T-cell (primary cell): ENCODE measurements at regions not wholly inside any gene's neighbourhood (a gene's known extent, or its start where the extent isn't known, plus 50 kb on each side); places are given as distances from the start of the nearest gene placed in this dataset.
"Not testable (repeated sequence)": the region's sequence is repeated elsewhere in the genome, so short reads cannot be mapped to it uniquely, and the experiment has no call there.

Experiments used
- ATAC-seq, 4 experiments: fragments of 200-7000 bp in 3 of 4; fragments of 150-1000 bp in 1 of 4; cut with Tn5 transposase; replicated peaks in 1 of 4; 1 replicate in 3 of 4; 2 replicates in 1 of 4; pipeline ENCODE4 v1.10.0; 2021; ENCODE audit warnings: moderate library complexity in 3 of 4, mild to moderate bottlenecking in 2 of 4, moderate number of reproducible peaks in 1 of 4
- CTCF ChIA-PET, 2 donors: fragments of 300-600 bp; sonication (Branson Sonifier 250); formaldehyde crosslinking; loops; one replicate each; lab custom pipeline; 2022; ENCODE audit warnings: antibody characterized with exemption in 2 of 2; lab: Charles Lee
- POLR2A ChIA-PET, 2 donors: fragments of 300-600 bp; sonication (Branson Sonifier 250); formaldehyde crosslinking; loops; one replicate each; lab custom pipeline; 2022; ENCODE audit warnings: antibody characterized with exemption in 2 of 2; lab: Charles Lee
- DNase-seq, 35 experiments: peaks; one replicate each; pipeline versions ENCODE4 v3.0.0 to v3.0.0-alpha.2; 2013 to 2023
- H3K27ac ChIP-seq: one replicate; pipeline ENCODE4 v1.5.1; 2013; ENCODE audit warnings: low read length
- H3K27me3 ChIP-seq, 2 experiments: replicated peaks in 1 of 2; 1 replicate in 1 of 2; 2 replicates in 1 of 2; pipeline versions ENCODE4 v1.6.1 to v1.7.0; 2013; ENCODE audit warnings: low read length in 1 of 2, mixed read lengths in 1 of 2; ENCODE audit not compliant: control insufficient read depth in 2 of 2, insufficient read depth in 2 of 2; ENCODE audit errors: extremely low read depth in 1 of 2
- H3K36me3 ChIP-seq, 2 donors: 1 replicate in 1 of 2; 2 replicates in 1 of 2; pipeline versions ENCODE4 v1.6.1 to v1.7.0; 2013; ENCODE audit warnings: low read length in 1 of 2; ENCODE audit not compliant: control insufficient read depth in 2 of 2, insufficient read depth in 1 of 2; ENCODE audit errors: extremely low read depth in 1 of 2
- H3K4me1 ChIP-seq, 2 experiments: 1 replicate in 1 of 2; 2 replicates in 1 of 2; pipeline versions ENCODE4 v1.6.1 to v1.7.0; 2013; ENCODE audit warnings: low read length in 2 of 2, mixed read lengths in 1 of 2; ENCODE audit not compliant: insufficient read depth in 2 of 2, control insufficient read depth in 1 of 2; ENCODE audit errors: extremely low read depth in 1 of 2
- H3K4me3 ChIP-seq, 2 donors: 1 replicate in 1 of 2; 2 replicates in 1 of 2; pipeline versions ENCODE4 v1.5.1 to v1.7.0; 2013; ENCODE audit warnings: mild to moderate bottlenecking in 2 of 2, low read length in 1 of 2, moderate library complexity in 1 of 2; ENCODE audit not compliant: control insufficient read depth in 1 of 2; ENCODE audit errors: extremely low read depth in 1 of 2
- H3K9me3 ChIP-seq: 2 replicates; pipeline ENCODE4 v1.7.0; 2013
- H3K27ac Mint-ChIP-seq, 2 donors: one replicate each; pipeline ENCODE4 v1.8.0; 2020 to 2021; ENCODE audit warnings: mild to moderate bottlenecking in 2 of 2, mixed read lengths in 2 of 2
- H3K27me3 Mint-ChIP-seq, 2 donors: one replicate each; pipeline ENCODE4 v1.8.0; 2021 to 2022; ENCODE audit warnings: mixed read lengths in 2 of 2
- H3K36me3 Mint-ChIP-seq: one replicate; pipeline ENCODE4 v1.8.0; 2021; ENCODE audit warnings: mixed read lengths
- H3K4me1 Mint-ChIP-seq, 3 donors: one replicate each; pipeline ENCODE4 v1.8.0; 2020 to 2022; ENCODE audit warnings: mixed read lengths in 3 of 3, mild to moderate bottlenecking in 1 of 3
- H3K4me3 Mint-ChIP-seq, 3 donors: one replicate each; pipeline ENCODE4 v1.8.0; 2020 to 2022; ENCODE audit warnings: mild to moderate bottlenecking in 3 of 3, mixed read lengths in 3 of 3, moderate library complexity in 3 of 3
- H3K9me3 Mint-ChIP-seq, 3 donors: one replicate each; pipeline ENCODE4 v1.8.0; 2020 to 2022; ENCODE audit warnings: mixed read lengths in 3 of 3
- WGBS: methylation state at CpG from one replicate; pipeline ENCODE4 v1.1.5; 2013; ENCODE audit warnings: missing lambda C conversion rate; ENCODE audit not compliant: insufficient coverage; 5-methylcytosine and 5-hydroxymethylcytosine counted together

- CTCF ChIA-PET, H3K36me3 Mint-ChIP-seq, H3K27ac ChIP-seq, DNase-seq, H3K27me3 Mint-ChIP-seq, H3K9me3 ChIP-seq, H3K36me3 ChIP-seq, H3K27me3 ChIP-seq, H3K4me3 ChIP-seq, H3K4me1 ChIP-seq, POLR2A ChIA-PET, H3K9me3 Mint-ChIP-seq: not testable (repeated sequence)
- H3K27ac Mint-ChIP-seq: peak overlapping the region in 1 of 2 donors; percentile 29
- peak in 2 of 4 experiments; percentile 25 to 38 for ATAC-seq
- peak overlapping the region in 2 of 3 donors; percentile 18 to 28 for H3K4me3 Mint-ChIP-seq
- 72% methylated on average over 2 of the region's 6 CpGs for WGBS
- H3K4me1 Mint-ChIP-seq: peaks cover 6 to 16% (median 11%) of the 10 kb centered on the region in 3 donors
These were observed 80.6 kb upstream of the THOC3 start for GRCh38 chr5:176048671-176049070.

GRCh38 chr5:176060472-176061268 is 92.6 kb upstream of the THOC3 start:
- H3K9me3 Mint-ChIP-seq, H3K4me1 Mint-ChIP-seq, H3K4me1 ChIP-seq, H3K36me3 Mint-ChIP-seq, H3K27me3 Mint-ChIP-seq, CTCF ChIA-PET, POLR2A ChIA-PET, H3K4me3 ChIP-seq, H3K27ac ChIP-seq, H3K36me3 ChIP-seq, H3K9me3 ChIP-seq, H3K27me3 ChIP-seq, H3K27ac Mint-ChIP-seq: not testable (repeated sequence)
- H3K4me3 Mint-ChIP-seq: peak overlapping the region; percentile 21 to 36 (median 28)
- ATAC-seq: peak; percentile 94 to 98 (median 98)
- DNase-seq: peak in 2 of 35 experiments; percentile 24 to 44
- WGBS: no CpG with 5 or more reads among the region's 65 CpGs

GRCh38 chr5:176061269-176061622 is 93.1 kb upstream of the THOC3 start:
- H3K9me3 Mint-ChIP-seq, POLR2A ChIA-PET, H3K36me3 ChIP-seq, H3K9me3 ChIP-seq, CTCF ChIA-PET, H3K4me1 ChIP-seq, H3K27ac Mint-ChIP-seq, H3K4me1 Mint-ChIP-seq, H3K4me3 ChIP-seq, H3K27me3 Mint-ChIP-seq, DNase-seq, H3K27ac ChIP-seq, H3K27me3 ChIP-seq, ATAC-seq, H3K36me3 Mint-ChIP-seq: not testable (repeated sequence)
- peak overlapping the region in 2 of 3 donors; percentile 36 for H3K4me3 Mint-ChIP-seq
- 55% methylated on average over 15 of the region's 30 CpGs for WGBS

GRCh38 chr5:176061660-176062059 is 93.5 kb upstream of the THOC3 start:
- CTCF ChIA-PET, H3K27me3 Mint-ChIP-seq: not testable (repeated sequence)
- H3K4me3 Mint-ChIP-seq: peak overlapping the region in 1 of 3 donors; percentile 36

GRCh38 chr5:176066262-176066945 is 98.3 kb upstream of the THOC3 start:
- H3K9me3 ChIP-seq, DNase-seq, H3K27ac Mint-ChIP-seq, H3K4me1 Mint-ChIP-seq, POLR2A ChIA-PET, H3K27me3 Mint-ChIP-seq, ATAC-seq, H3K36me3 ChIP-seq, H3K36me3 Mint-ChIP-seq, H3K4me3 ChIP-seq, H3K27me3 ChIP-seq, H3K9me3 Mint-ChIP-seq, H3K4me1 ChIP-seq, H3K27ac ChIP-seq, CTCF ChIA-PET, H3K4me3 Mint-ChIP-seq: not testable (repeated sequence)
- no CpG with 5 or more reads among the region's 5 CpGs for WGBS

More at GRCh38 chr5:176061660-176062059, 93.5 kb upstream of the THOC3 start:
- H3K9me3 ChIP-seq, H3K36me3 ChIP-seq, H3K4me1 ChIP-seq, H3K4me3 ChIP-seq, H3K27me3 ChIP-seq, ATAC-seq, POLR2A ChIA-PET, H3K9me3 Mint-ChIP-seq, H3K4me1 Mint-ChIP-seq, H3K36me3 Mint-ChIP-seq, DNase-seq, H3K27ac ChIP-seq, H3K27ac Mint-ChIP-seq: not testable (repeated sequence)
- WGBS: no CpG with 5 or more reads among the region's 21 CpGs

- CTCF ChIA-PET, H3K9me3 ChIP-seq, H3K36me3 Mint-ChIP-seq, POLR2A ChIA-PET, H3K9me3 Mint-ChIP-seq, H3K4me3 ChIP-seq, ATAC-seq, H3K36me3 ChIP-seq, H3K27me3 ChIP-seq, H3K27ac ChIP-seq, H3K4me3 Mint-ChIP-seq, H3K27ac Mint-ChIP-seq, H3K4me1 Mint-ChIP-seq, DNase-seq, H3K4me1 ChIP-seq, H3K27me3 Mint-ChIP-seq: not testable (repeated sequence)
- no CpG with 5 or more reads among the region's 1 CpG for WGBS
These were observed 99.0 kb upstream of the THOC3 start for GRCh38 chr5:176067162-176067561.
